Retina (tissue), 1 donor: ENCODE measurements at regions not wholly inside any gene's neighbourhood (a gene's known extent, or its start where the extent isn't known, plus 50 kb on each side); places are given as distances from the start of the nearest gene placed in this dataset.

Source experiments
- DNase-seq: peaks from one replicate; pipeline ENCODE4 v3.0.0-alpha.2; 2016

DNA sequence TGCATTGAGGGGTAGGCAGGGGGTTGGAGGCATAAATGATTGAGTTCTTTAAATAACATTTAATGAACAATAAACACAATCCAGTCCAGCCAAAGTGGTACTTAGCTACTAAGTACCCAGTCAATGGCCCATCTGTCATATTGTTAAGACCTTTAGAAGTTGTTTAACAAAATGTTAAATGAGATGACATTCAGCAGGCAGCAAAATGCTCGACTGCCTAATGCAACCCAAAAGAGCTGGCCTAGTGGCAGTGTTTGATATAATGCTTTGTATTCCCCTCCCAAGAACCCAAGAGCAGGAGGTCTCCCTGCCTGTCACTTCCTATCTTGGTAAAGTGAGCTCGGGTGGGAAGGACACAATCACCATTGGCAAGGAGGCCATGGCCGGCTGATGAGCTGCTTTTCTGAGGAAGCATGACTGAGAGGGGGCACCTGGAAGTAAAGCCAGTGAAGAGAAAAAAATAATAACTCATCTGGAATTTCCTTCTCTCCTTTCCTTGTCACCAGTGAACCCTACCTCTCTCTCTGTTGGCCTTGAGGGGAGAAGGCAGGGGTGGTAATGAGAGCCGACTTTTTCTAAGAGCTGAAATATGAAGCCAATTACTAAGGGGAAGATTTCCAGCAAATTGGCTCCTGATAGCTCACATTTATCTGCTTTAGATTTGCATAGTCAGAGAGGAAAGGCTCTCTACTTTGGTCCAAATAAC is 140.6 kb downstream of the C1D start:
- peak; percentile 52 for DNase-seq

DNA sequence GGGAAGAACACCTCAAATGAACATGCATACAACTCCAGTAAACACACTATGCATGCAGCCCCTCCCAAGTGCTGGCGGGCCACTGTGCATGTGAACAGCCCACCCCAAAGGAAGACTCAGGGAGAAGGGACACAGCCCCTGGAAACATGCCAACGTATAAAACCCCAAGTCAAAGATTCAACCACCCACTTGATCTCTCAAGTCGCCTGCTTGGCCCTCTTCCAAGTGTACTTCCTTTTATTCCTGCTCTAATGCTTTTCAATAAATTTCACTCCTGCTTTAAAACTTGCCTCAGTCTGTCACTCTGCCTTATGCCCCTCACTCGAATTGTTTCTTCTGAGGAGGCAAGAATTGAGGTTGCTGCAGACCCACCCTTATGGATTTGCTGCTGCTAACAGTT is 139.1 kb downstream of the C1D start:
- DNase-seq: no peak

DNA sequence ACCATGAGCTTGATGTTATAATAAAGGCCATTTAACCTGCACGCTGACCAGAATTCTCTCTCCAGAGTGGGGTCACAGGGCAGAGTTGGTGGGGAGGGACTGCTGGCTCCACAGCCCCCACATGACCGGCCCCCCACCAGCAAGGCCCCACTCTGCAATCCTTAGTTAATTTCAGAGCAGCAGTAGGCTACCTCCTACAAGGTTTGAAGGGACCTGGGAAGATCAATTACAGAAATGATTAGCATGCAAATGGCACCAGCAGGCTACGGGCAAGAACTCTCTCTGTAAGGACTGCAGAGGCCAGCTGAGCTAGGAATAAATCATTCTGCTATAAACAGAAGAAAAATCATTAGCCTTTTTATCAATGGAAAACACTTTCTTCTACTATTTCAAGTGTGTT is 135.3 kb downstream of the C1D start:
- DNase-seq: no peak

DNA sequence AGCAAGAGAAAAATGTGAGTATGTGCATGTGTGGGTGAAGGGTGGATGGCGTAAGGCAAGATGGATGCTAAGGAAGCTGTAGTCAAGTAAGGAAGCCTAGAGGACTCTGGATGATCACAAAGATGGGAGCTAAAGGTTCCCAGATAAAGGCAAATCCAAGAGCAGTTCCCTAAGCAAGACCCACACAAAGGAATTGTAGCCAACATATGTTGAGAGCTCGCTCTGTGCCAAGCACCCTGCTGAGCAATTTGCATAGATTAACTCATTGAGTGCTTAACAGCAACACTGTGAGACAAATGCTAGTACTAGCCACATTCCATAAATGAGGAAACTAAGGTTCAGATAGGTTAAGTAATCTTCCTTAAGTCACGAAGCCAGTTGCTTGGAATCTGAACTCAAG is 132.6 kb downstream of the C1D start:
- DNase-seq: no peak

- DNase-seq: no peak
These were observed 125.8 kb downstream of the C1D start for GRCh38 chr2:67936969-67937368.

GRCh38 chr2:67938053-67938452 is 124.8 kb downstream of the C1D start:
- no peak for DNase-seq

DNA sequence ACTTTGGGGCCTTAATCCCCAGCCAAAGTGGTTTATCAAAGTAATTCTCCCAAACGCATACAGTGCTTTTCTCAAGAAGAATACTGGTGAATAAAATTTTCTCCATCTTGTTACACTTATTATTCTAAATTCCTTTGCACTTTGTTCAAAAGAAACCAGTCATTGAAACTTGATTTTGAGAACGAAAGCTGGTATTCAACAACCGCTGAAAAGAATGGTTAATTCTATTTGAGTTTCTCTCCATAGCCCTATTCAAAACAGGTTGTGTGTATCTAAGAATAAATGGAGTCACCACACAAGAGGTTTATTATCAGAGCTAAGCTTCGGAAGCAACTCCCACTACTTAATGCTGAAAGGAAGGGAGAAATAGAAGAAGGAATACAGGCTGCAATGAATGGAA is 117.7 kb downstream of the C1D start:
- DNase-seq: no peak

DNA sequence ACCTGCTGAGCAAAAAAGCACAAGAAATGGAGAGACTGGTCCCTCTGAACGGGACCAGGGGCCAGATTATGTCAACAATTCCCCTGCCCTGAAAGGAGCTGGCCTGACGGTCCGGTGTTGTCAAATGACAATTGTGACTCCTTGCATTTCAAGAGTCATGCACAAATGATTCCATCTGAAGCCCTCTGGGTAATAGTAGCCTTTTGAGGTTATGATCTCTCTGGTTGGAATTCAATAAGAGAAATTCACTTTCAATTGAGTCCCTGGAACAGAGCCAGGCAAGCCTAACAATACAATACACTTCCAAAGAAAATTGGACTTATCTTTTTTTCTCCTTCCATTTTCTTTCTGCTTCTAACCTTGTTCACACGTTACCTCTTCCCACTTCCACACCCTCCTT is 116.9 kb downstream of the C1D start:
- no peak for DNase-seq

- DNase-seq: no peak
These were observed 114.7 kb downstream of the C1D start for GRCh38 chr2:67948057-67948456.

DNA sequence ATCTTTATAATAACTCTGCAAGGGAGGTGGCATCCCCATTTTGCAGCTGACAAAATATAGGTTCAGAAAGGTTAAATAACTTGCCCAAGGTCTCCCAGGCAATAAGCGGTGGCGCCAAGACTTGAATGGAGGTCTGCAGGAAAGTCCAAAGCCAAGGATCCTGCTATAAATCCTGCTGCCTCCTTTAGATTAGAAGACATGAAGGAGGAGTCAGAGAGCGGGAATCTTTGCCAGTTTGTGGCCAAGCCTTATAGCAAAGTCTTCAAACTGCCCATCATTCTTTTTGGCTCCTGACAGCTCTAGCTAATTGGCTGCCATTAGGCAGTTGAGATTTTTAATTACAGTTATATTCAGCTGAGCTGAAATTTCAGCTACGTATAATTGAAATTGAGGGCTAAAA is 114.3 kb downstream of the C1D start:
- no peak for DNase-seq

DNA sequence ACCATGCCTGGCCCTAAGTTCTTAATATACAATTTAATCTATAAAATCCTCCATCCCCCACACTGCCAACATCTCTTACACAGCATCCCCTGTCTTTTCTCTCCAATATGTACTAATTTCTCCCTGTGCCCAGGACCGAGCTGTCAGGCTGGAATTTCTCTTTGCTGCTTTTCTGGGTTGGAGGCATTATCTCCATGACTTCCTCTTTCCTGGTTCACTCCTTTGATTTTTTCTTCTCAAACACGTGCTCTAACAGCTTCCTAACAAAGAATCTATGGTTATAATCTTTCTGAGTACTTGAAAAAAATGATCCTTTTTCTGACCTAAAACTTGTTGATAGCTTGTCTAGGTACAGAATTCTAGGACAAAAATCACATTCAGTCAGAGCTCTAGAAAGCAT is 112.8 kb downstream of the C1D start:
- DNase-seq: no peak

DNA sequence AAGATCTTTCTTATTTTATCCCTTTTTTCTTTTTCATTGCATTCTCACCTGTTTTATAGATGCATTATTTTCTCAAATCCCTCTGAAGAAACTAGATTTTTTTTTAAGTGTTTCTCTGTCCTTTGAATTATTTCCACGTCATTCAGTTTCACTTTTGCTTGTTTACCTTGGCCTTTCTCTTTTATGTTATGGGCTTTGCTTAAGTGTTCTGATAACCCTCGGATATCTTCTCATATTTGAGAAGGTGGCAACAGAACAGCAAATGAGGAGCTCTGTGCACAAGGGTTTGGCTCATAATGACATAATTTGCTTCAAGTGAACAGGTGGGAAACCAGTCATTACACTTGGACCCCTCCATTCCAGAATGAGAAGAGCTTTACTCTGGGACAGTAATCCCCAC is 111.9 kb downstream of the C1D start:
- DNase-seq: no peak

DNA sequence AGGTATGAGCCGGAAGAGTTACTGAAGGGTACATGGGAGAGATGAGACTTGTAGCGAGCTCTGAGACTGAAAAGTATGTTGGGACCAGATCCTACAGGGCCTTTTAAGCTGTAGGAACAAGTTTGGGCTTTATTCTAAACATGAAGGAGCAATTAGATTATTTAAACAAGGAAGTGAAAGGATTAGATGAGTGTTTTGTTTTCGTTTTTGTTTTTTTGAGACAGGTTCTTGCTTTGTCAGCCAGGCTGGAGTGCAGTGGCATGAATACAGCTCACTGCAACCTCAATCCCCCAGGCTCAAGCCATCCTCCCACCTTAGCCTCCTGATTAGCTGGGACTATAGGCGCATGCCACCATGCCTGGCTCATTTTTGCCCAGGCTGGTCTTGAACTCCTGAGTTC is 110.7 kb downstream of the C1D start:
- no peak for DNase-seq

- DNase-seq: no peak
These were observed 108.6 kb downstream of the C1D start for GRCh38 chr2:67954093-67954748.

GRCh38 chr2:67955748-67956603 is 106.8 kb downstream of the C1D start:
- peak; percentile 12 for DNase-seq

DNA sequence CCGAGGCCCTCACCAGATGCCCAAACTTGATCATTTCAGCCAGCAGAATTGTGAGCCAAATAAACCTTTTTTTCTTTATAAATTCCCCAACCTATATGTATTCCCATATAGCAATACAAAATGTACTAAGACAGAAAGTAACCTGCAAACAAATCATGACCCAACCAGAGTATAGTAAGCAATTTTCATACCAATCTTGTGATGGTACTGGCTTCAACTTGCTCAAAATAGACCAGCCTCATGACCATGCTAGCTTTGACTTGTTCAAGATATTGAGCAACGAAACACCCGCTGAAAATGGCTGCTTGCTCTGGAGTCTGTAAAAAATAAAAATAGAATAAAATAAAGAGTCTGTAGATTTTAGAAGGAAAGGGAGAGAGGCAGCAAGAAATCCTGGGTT is 97.6 kb downstream of the C1D start:
- no peak for DNase-seq

DNA sequence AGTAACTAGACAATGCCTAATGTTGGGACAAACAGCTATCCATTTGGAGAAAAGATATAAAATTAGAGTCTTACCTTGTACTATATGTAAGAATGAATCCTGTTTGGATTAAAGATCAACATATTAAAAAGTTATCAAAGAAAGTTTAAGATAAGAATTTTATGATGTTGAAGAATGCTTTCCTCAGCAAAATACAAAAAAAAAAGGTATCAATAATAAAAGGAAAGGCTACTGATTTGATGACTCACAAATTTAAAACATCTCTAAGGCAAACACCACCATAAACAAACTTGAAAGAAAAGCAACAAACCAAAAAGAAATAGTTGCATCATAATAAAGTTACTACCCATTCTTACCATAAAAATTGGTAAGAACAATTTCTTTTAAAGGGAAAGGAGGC is 92.7 kb downstream of the C1D start:
- DNase-seq: no peak

- no peak for DNase-seq
These were observed 92.3 kb downstream of the C1D start for GRCh38 chr2:67970542-67970941.

GRCh38 chr2:67974559-67975430 is 88.0 kb downstream of the C1D start:
- DNase-seq: no peak

- DNase-seq: no peak
These were observed 85.3 kb downstream of the C1D start for GRCh38 chr2:67977464-67977863.

GRCh38 chr2:67982956-67983355 is 79.8 kb downstream of the C1D start:
- DNase-seq: no peak

DNA sequence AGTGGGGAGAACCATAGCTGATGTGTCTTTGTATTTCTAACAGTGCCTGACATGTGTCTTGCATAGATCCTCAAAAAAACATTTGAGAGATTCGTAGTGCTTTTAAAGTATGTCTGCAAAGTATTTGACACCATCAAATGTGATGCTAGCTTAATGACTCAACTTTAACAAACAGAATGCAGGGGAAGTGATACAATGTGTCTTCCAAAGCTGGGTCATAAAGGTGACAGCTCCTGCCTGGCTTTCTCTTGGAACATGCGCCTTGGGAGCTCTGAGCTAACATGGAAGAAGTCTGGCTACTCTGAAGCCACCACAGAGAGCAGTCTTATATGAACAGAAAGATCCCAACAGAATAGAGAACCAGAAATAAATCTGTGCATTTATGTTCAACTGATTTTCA is 78.2 kb downstream of the C1D start:
- DNase-seq: no peak

- DNase-seq: no peak
These were observed 77.2 kb downstream of the C1D start for GRCh38 chr2:67985586-67985985.
